Chondrocyte (in vitro differentiated cells): ENCODE measurements at regions not wholly inside any gene's neighbourhood (a gene's known extent, or its start where the extent isn't known, plus 50 kb on each side); places are given as distances from the start of the nearest gene placed in this dataset.

Experiments
- DNase-seq: peaks from one replicate; pipeline ENCODE4 v3.0.0; 2021; ENCODE audit warnings: mixed read lengths, low spot score
- H3K27ac Mint-ChIP-seq: one replicate; pipeline ENCODE4 v1.8.0; 2021; ENCODE audit warnings: mild to moderate bottlenecking, moderate library complexity, mixed read lengths; ENCODE audit not compliant: unreplicated experiment
- H3K27me3 Mint-ChIP-seq: 2 replicates; pipeline ENCODE4 v1.8.0; 2021; ENCODE audit warnings: low read depth, mixed read lengths
- H3K36me3 Mint-ChIP-seq: 2 replicates; pipeline ENCODE4 v1.8.0; 2021; ENCODE audit warnings: low read depth, mixed read lengths
- H3K4me1 Mint-ChIP-seq: 2 replicates; pipeline ENCODE4 v1.8.0; 2021; ENCODE audit warnings: low read depth, mild to moderate bottlenecking, mixed read lengths
- H3K4me3 Mint-ChIP-seq: one replicate; pipeline ENCODE4 v1.8.0; 2021; ENCODE audit warnings: mild to moderate bottlenecking, moderate library complexity, mixed read lengths; ENCODE audit not compliant: unreplicated experiment
- H3K9me3 Mint-ChIP-seq: 2 replicates; pipeline ENCODE4 v1.8.0; 2021; ENCODE audit warnings: low read depth, mixed read lengths
- CTCF ChIP-seq: fragments of 200-600 bp; sonication (generic); IDR thresholded peaks from 2 replicates; pipeline ENCODE4 v1.5.0; 2021; ENCODE audit warnings: antibody characterized with exemption, mild to moderate bottlenecking, moderate library complexity

- TF ChIP-seq CTCF, result no peak
- peaks cover 5% of the 10 kb centered on the region for H3K9me3 Mint-ChIP-seq
- no peak overlapping the region for H3K4me3 Mint-ChIP-seq
- no peaks in the 10 kb centered on the region for H3K36me3 Mint-ChIP-seq
- no peak for DNase-seq
- H3K27ac Mint-ChIP-seq, result peak overlapping the region; percentile 23
- H3K27me3 Mint-ChIP-seq, result peaks cover 9% of the 10 kb centered on the region
- H3K4me1 Mint-ChIP-seq, result peaks cover 5% of the 10 kb centered on the region
These were observed 319.5 kb upstream of the NXPH2 start for GRCh38 chr2:139099721-139100120.

- no peak overlapping the region for H3K27ac Mint-ChIP-seq
- no peaks in the 10 kb centered on the region for H3K36me3 Mint-ChIP-seq
- peaks cover 9% of the 10 kb centered on the region for H3K27me3 Mint-ChIP-seq
- H3K9me3 Mint-ChIP-seq, result peaks cover 2% of the 10 kb centered on the region
- TF ChIP-seq CTCF, result no peak
- peaks cover 5% of the 10 kb centered on the region for H3K4me1 Mint-ChIP-seq
- no peak overlapping the region for H3K4me3 Mint-ChIP-seq
- DNase-seq, result no peak
These were observed 318.8 kb upstream of the NXPH2 start for GRCh38 chr2:139098961-139099360.

- Mint-ChIP-seq H3K27me3 (peaks cover 21% of the 10 kb centered on the region), H3K9me3 (no peaks in the 10 kb centered on the region), H3K4me1 (no peaks in the 10 kb centered on the region), H3K27ac (no peak overlapping the region), H3K36me3 (no peaks in the 10 kb centered on the region), H3K4me3 (no peak overlapping the region)
- TF ChIP-seq CTCF, result no peak
- DNase-seq, result no peak
These were observed 302.9 kb upstream of the NXPH2 start for GRCh38 chr2:139083121-139083520.

- no peak for DNase-seq
- TF ChIP-seq CTCF, result no peak
- Mint-ChIP-seq H3K27ac (no peak overlapping the region), H3K4me3 (no peak overlapping the region), H3K4me1 (no peaks in the 10 kb centered on the region), H3K36me3 (no peaks in the 10 kb centered on the region), H3K27me3 (peaks cover 22% of the 10 kb centered on the region), H3K9me3 (no peaks in the 10 kb centered on the region)
These were observed 300.1 kb upstream of the NXPH2 start for GRCh38 chr2:139080244-139080643.

GRCh38 chr2:139079311-139079710 is 299.1 kb upstream of the NXPH2 start:
- DNase-seq, result no peak
- no peaks in the 10 kb centered on the region for H3K9me3 Mint-ChIP-seq
- peaks cover 22% of the 10 kb centered on the region for H3K27me3 Mint-ChIP-seq
- H3K4me3 Mint-ChIP-seq, result no peak overlapping the region
- no peaks in the 10 kb centered on the region for H3K4me1 Mint-ChIP-seq
- H3K27ac Mint-ChIP-seq, result no peak overlapping the region
- no peaks in the 10 kb centered on the region for H3K36me3 Mint-ChIP-seq
- no peak for TF ChIP-seq CTCF
